ENCODE measurements at regions not wholly inside any gene's neighbourhood (a gene's known extent, or its start where the extent isn't known, plus 50 kb on each side); places are given as distances from the start of the nearest gene placed in this dataset.

GRCh38 chr19:56959205-56959604 is 118.7 kb upstream of the PEG3 start:
- intact Hi-C loops (cut with DNase I), result no loop called here
- no peak overlapping the region for H3K4me3 ChIP-seq
- no peaks in the 10 kb centered on the region for H3K9me3 ChIP-seq
- no peaks in the 10 kb centered on the region for H3K27me3 ChIP-seq
- peaks cover 14% of the 10 kb centered on the region for H3K4me1 ChIP-seq (ENCODE audit: insufficient read depth)
- no peak for DNase-seq
- H3K27ac ChIP-seq, result no peak overlapping the region
- WGBS, 3 donors, result 72 to 73% (median 72%) methylated on average over 4 of the region's 4 CpGs
- no peaks in the 10 kb centered on the region for H3K36me3 ChIP-seq
- TF ChIP-seq POLR2A (IDR thresholded peaks at IDR 0.05), result no peak
- TF ChIP-seq, protein P1, sequence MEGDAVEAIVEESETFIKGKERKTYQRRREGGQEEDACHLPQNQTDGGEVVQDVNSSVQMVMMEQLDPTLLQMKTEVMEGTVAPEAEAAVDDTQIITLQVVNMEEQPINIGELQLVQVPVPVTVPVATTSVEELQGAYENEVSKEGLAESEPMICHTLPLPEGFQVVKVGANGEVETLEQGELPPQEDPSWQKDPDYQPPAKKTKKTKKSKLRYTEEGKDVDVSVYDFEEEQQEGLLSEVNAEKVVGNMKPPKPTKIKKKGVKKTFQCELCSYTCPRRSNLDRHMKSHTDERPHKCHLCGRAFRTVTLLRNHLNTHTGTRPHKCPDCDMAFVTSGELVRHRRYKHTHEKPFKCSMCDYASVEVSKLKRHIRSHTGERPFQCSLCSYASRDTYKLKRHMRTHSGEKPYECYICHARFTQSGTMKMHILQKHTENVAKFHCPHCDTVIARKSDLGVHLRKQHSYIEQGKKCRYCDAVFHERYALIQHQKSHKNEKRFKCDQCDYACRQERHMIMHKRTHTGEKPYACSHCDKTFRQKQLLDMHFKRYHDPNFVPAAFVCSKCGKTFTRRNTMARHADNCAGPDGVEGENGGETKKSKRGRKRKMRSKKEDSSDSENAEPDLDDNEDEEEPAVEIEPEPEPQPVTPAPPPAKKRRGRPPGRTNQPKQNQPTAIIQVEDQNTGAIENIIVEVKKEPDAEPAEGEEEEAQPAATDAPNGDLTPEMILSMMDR (IDR thresholded peaks at IDR 0.05), result no peak
- TF ChIP-seq EP300 (IDR thresholded peaks at IDR 0.05), result no peak

- no peaks in the 10 kb centered on the region for H3K36me3 ChIP-seq
- H3K27ac ChIP-seq, result no peak overlapping the region
- H3K9me3 ChIP-seq, result no peaks in the 10 kb centered on the region
- no peak for TF ChIP-seq EP300 (IDR thresholded peaks at IDR 0.05)
- TF ChIP-seq POLR2A (IDR thresholded peaks at IDR 0.05), result no peak
- TF ChIP-seq, protein P1 (IDR thresholded peaks at IDR 0.05), result no peak
- peaks cover 16% of the 10 kb centered on the region for H3K4me1 ChIP-seq (ENCODE audit: insufficient read depth)
- H3K4me3 ChIP-seq, result no peak overlapping the region
- WGBS, 3 donors, result 77 to 79% (median 77%) methylated on average over 7 of the region's 7 CpGs
- intact Hi-C loops (cut with DNase I), result no loop called here
- H3K27me3 ChIP-seq, result no peaks in the 10 kb centered on the region
- DNase-seq, result peak in 1 of 5 donors; percentile 51
Observed at GRCh38 chr19:56960959-56961543, 120.5 kb upstream of the PEG3 start.

GRCh38 chr19:56964410-56964920 is 123.9 kb upstream of the PEG3 start:
- Histone ChIP-seq H3K4me1 (ENCODE audit: insufficient read depth) (peaks cover 26% of the 10 kb centered on the region), H3K36me3 (no peaks in the 10 kb centered on the region), H3K4me3 (no peak overlapping the region), H3K27ac (peak overlapping the region in 1 of 2 donors; percentile 62), H3K27me3 (no peaks in the 10 kb centered on the region), H3K9me3 (no peaks in the 10 kb centered on the region)
- intact Hi-C loops (cut with DNase I), result no loop called here
- WGBS, 3 donors, result 65 to 74% (median 68%) methylated on average over 8 of the region's 8 CpGs
- TF ChIP-seq EP300 (IDR thresholded peaks at IDR 0.05) (no peak), POLR2A (IDR thresholded peaks at IDR 0.05) (no peak)
- TF ChIP-seq, protein P1 (IDR thresholded peaks at IDR 0.05), result no peak
- peak in 1 of 5 donors; percentile 29 for DNase-seq

GRCh38 chr19:56966225-56966696 is 125.7 kb upstream of the PEG3 start:
- intact Hi-C loops (cut with DNase I), result no loop called here
- peak; percentile 92 to 97 (median 96) for DNase-seq
- Histone ChIP-seq H3K27me3 (no peaks in the 10 kb centered on the region), H3K4me3 (no peak overlapping the region), H3K27ac (peak overlapping the region in 1 of 2 donors; percentile 96), H3K4me1 (ENCODE audit: insufficient read depth) (peaks cover 31% of the 10 kb centered on the region), H3K36me3 (no peaks in the 10 kb centered on the region), H3K9me3 (no peaks in the 10 kb centered on the region)
- TF ChIP-seq POLR2A (IDR thresholded peaks at IDR 0.05), result no peak
- TF ChIP-seq, protein P1 (IDR thresholded peaks at IDR 0.05), result no peak
- TF ChIP-seq EP300 (IDR thresholded peaks at IDR 0.05), result no peak
- 0 to 4% (median 2%) methylated on average over 17 of the region's 17 CpGs for WGBS, 3 donors
